Lower leg skin (tissue), 4 donors: ENCODE measurements at regions not wholly inside any gene's neighbourhood (a gene's known extent, or its start where the extent isn't known, plus 50 kb on each side); places are given as distances from the start of the nearest gene placed in this dataset.

Source experiments
- DNase-seq, 2 donors: peaks; one replicate each; pipeline ENCODE4 v3.0.0-alpha.2; 2019; ENCODE audit warnings: low spot score in 2 of 2
- H3K4me3 ChIP-seq: fragments of 200-600 bp; sonication (generic); 2 replicates; pipeline ENCODE4 v1.5.1; 2017; ENCODE audit warnings: mild to moderate bottlenecking, low read depth; ENCODE audit not compliant: poor library complexity, severe bottlenecking
- CTCF ChIP-seq, 3 donors: fragments of 450-650 bp; IDR thresholded peaks; one replicate each; pipeline ENCODE4 v1.5.1; 2016; ENCODE audit warnings: antibody characterized with exemption in 3 of 3, mild to moderate bottlenecking in 3 of 3, moderate library complexity in 2 of 3
- POLR2A ChIP-seq, 2 donors: fragments of 450-650 bp; IDR thresholded peaks; one replicate each; pipeline ENCODE4 v1.6.1; 2016 to 2017; ENCODE audit warnings: antibody characterized with exemption in 2 of 2, mild to moderate bottlenecking in 1 of 2, moderate library complexity in 1 of 2
- WGBS, 2 donors: methylation state at CpG; one replicate each; pipeline ENCODE4 v1.1.5; 2018; 5-methylcytosine and 5-hydroxymethylcytosine counted together
- intact Hi-C: fragments of 100-400 bp; cut with DNase I; formaldehyde crosslinking; loops from one replicate; pipeline ENCODE4 v1.15.0; 2023; ENCODE audit warnings: low total_unique reads

GRCh38 chr7:113694149-113694548, 224.7 kb downstream of the PPP1R3A start:
- intact Hi-C loops, result no loop called here
- DNase-seq, result no peak
- TF ChIP-seq CTCF (IDR thresholded peaks at IDR 0.05), result no peak
- no peak for TF ChIP-seq POLR2A (IDR thresholded peaks at IDR 0.05)
- H3K4me3 ChIP-seq, result no peak overlapping the region
- 73 to 89% methylated on average over 1 of the region's 1 CpG for WGBS, 2 donors

DNA sequence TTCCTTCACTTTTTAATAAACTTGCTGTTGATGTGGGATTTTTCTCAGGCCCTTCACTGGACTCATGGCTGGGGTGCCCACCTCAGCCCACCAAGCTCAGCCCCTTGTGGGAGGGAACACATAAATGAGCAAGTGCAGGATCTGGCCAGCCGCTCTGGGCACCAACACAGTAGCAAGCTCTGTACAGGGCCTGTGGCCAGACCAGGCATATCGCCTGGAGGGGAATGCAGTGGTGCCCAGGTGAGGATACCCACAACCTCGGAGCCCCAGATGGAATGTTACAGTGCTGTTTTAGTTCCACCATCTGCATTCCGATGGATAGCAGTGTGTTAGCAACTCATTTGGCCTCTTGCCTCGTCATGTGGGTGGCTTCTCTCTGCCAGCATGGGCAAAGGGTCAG, 234.6 kb downstream of the PPP1R3A start:
- no peak overlapping the region for H3K4me3 ChIP-seq
- no peak for DNase-seq
- intact Hi-C loops, result no loop called here
- WGBS, 2 donors, result 74 to 83% methylated on average over 5 of the region's 5 CpGs
- TF ChIP-seq CTCF (IDR thresholded peaks at IDR 0.05), result no peak
- no peak for TF ChIP-seq POLR2A (IDR thresholded peaks at IDR 0.05)

- intact Hi-C loops, result no loop called here
- no peak for TF ChIP-seq CTCF (IDR thresholded peaks at IDR 0.05)
- TF ChIP-seq POLR2A (IDR thresholded peaks at IDR 0.05), result no peak
- DNase-seq, result no peak
- 54 to 65% methylated on average over 3 of the region's 3 CpGs for WGBS, 2 donors
- no peak overlapping the region for H3K4me3 ChIP-seq
These were observed 241.0 kb downstream of the PPP1R3A start for GRCh38 chr7:113677811-113678210.

GRCh38 chr7:113664867-113665266, 253.9 kb downstream of the PPP1R3A start:
- TF ChIP-seq POLR2A (IDR thresholded peaks at IDR 0.05) (no peak), CTCF (IDR thresholded peaks at IDR 0.05) (no peak)
- intact Hi-C loops, result no loop called here
- no peak for DNase-seq
- H3K4me3 ChIP-seq, result no peak overlapping the region
- 90 to 97% methylated on average over 1 of the region's 1 CpG for WGBS, 2 donors

- DNase-seq, result no peak
- intact Hi-C loops, result no loop called here
- TF ChIP-seq POLR2A (IDR thresholded peaks at IDR 0.05) (no peak), CTCF (IDR thresholded peaks at IDR 0.05) (no peak)
- H3K4me3 ChIP-seq, result no peak overlapping the region
These were observed 259.4 kb downstream of the PPP1R3A start for GRCh38 chr7:113659416-113659815.

GRCh38 chr7:113657603-113658002, 261.2 kb downstream of the PPP1R3A start:
- no peak for DNase-seq
- intact Hi-C loops, result no loop called here
- TF ChIP-seq CTCF (IDR thresholded peaks at IDR 0.05) (no peak), POLR2A (IDR thresholded peaks at IDR 0.05) (no peak)
- no peak overlapping the region for H3K4me3 ChIP-seq
- 41 to 55% methylated on average over 1 of the region's 1 CpG for WGBS, 2 donors
